ENCODE measurements at regions not wholly inside any gene's neighbourhood (a gene's known extent, or its start where the extent isn't known, plus 50 kb on each side); places are given as distances from the start of the nearest gene placed in this dataset.
A peak's percentile ranks its signal among the peaks of the same experiment; 100 is the strongest.

DNA sequence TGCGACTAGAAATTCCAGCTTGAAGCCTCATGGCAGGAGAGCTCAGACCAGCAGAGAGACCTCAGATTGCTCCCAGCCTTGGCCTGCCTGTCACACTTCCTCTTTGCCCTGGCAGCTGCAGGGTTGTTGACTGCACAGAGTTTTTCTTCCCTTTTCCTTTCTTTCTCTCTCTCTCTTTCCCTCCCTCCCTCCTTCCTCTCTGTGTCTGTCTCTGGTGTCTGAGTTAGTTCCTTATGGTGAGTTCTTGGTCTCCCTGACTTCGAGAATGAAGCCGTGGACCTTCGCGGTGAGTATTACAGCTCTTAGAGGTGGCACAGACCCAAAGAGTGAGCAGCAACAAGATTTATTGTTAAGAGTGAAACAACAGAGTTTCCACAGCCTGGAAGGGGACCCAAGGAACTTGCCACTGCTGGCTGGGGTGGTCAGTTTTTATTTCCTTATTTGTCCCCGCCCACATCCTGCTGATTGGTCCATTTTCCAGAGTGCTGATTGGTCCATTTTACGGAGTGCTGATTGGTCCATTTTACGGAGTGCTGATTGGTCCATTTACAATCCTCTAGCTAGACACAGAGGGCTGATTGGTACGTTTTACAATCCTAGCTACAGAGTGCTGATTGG lies 266.3 kb downstream of the RPS24 start:
- ChIA-PET CTCF (no interaction called here), POLR2A (no interaction called here)
- TF ChIP-seq ZNF384 (IDR thresholded peaks at IDR 0.05) (no peak), ELF4 (IDR thresholded peaks at IDR 0.05) (no peak), LEF1 (IDR thresholded peaks at IDR 0.05; ENCODE audit: borderline replicate concordance) (no peak), HDGF (IDR thresholded peaks at IDR 0.05; ENCODE audit: borderline replicate concordance) (no peak)
- DNase-seq (ENCODE audit: extremely low spot score): no peak

DNA sequence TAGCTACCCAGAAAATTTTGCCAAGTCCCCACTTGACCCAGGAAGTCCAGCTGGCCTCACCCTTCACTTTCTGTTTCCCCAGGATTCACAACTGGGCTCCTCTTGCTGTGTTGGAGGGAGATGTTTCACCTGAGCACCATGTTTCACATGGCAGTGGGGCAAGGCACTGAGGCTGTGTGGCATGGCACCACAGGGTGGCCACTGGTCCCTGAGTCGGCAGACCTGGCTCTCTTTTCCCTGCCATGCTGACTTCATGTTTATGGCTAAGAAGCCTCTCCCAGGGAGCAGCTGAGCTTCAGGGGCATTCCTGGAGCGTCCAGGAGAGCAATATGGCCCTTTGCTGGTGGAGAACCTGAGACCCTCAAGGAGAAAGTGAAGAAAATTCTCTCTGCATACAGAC lies 266.9 kb downstream of the RPS24 start:
- no peak for TF ChIP-seq TARDBP (IDR thresholded peaks at IDR 0.05)
- no peak for TF ChIP-seq LEF1 (IDR thresholded peaks at IDR 0.05; ENCODE audit: borderline replicate concordance)
- ChIA-PET CTCF (no interaction called here), POLR2A (no interaction called here)
- DNase-seq (ENCODE audit: extremely low spot score): no peak

DNA sequence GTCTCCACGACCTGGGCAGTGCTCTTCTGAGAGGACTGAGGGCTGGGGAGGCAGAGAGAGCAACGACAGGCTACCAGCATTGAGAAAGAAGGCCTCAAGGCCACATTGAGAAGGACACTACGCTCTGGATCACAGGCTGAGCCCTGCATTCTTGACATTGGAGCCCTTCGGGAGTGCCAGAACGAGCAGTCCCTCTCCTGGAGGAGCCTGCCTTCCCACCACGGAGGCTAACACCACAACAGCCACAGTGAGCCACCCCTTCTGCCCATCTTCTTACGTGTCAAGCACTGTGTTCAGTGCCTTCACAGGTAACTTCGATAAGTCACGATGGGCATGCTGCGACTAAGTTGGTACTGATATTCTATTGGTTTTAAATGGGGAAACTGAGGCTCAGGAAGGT lies 267.8 kb downstream of the RPS24 start:
- POLR2A ChIA-PET: interaction anchor here (1.0 kb wide), 1 partner anchor 66 kb away, joined by 3 read pairs; no protein-coding TSS in a partner anchor

DNA sequence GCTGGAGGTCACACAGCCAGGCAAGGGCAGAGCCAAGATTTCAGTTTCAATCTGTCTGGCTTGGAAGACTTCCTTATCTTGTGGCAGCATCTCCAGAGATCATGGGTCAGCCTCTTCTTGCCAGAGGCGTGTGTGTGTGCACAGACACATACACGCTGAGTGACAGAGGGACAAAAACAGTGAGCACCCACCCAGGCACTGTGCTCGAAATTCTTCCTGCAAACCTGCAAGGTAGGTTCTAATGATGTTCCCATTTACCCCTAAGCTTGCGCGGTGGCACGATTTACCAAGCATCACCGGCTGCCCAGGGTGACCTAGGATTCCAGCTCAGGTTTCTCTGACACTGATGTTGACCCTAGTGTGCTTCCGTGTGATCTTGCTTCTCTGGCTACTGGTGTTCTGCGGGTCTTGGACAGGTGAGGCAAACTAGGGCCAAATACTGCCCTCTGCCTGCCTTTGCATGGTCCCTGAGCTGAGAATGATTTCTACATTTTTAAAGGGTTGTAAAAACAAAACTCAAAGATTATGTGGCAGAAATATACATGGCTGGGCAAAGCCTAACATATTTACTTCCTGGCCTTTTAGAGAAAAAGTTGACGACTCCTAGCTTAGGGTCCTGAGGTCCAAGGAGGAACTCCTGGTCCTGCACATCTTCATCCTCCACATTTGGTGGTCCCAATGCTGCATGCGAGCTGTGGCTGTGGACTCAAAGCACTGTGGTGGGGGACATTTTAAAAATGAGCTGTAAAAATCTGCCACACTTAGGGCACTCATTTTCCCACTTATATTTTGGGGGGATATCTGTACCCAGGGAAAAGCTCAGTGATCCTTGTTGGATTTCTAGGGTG lies 268.5 kb downstream of the RPS24 start:
- POLR2A ChIA-PET: interaction anchor here (0.6 to 1.0 kb wide), 3 partner anchors 9 to 67 kb away, joined by 3 read pairs; no protein-coding TSS in a partner anchor
- TF ChIP-seq HDGF (IDR thresholded peaks at IDR 0.05; ENCODE audit: borderline replicate concordance) (no peak), ARNT (IDR thresholded peaks at IDR 0.05) (no peak), FOXM1 (IDR thresholded peaks at IDR 0.05; ENCODE audit: borderline replicate concordance) (no peak), SUZ12 (IDR thresholded peaks at IDR 0.05) (no peak), SP1 (IDR thresholded peaks at IDR 0.05) (no peak), L3MBTL2 (conservative IDR thresholded peaks at IDR 0.05) (no peak), LEF1 (IDR thresholded peaks at IDR 0.05; ENCODE audit: borderline replicate concordance) (no peak), BHLHE40 (IDR thresholded peaks at IDR 0.05; ENCODE audit: borderline replicate concordance) (no peak), CTBP1 (IDR thresholded peaks at IDR 0.05; ENCODE audit: borderline replicate concordance) (no peak), TARDBP (IDR thresholded peaks at IDR 0.05) (no peak), FOXK2 (IDR thresholded peaks at IDR 0.05) (no peak), ZNF384 (IDR thresholded peaks at IDR 0.05) (no peak), ELF4 (IDR thresholded peaks at IDR 0.05) (no peak), FOXA1 (IDR thresholded peaks at IDR 0.05) (no peak), NFRKB (IDR thresholded peaks at IDR 0.05) (no peak)
- TF ChIP-seq, protein P1, sequence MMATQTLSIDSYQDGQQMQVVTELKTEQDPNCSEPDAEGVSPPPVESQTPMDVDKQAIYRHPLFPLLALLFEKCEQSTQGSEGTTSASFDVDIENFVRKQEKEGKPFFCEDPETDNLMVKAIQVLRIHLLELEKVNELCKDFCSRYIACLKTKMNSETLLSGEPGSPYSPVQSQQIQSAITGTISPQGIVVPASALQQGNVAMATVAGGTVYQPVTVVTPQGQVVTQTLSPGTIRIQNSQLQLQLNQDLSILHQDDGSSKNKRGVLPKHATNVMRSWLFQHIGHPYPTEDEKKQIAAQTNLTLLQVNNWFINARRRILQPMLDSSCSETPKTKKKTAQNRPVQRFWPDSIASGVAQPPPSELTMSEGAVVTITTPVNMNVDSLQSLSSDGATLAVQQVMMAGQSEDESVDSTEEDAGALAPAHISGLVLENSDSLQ (IDR thresholded peaks at IDR 0.05): no peak
- CTCF ChIA-PET: interaction anchor here (0.6 to 0.8 kb wide), 2 partner anchors 255 to 454 kb away, joined by 3 to 6 read pairs; no protein-coding TSS in a partner anchor
- no peak for DNase-seq (ENCODE audit: extremely low spot score)

More for the DNA sequence above, 267.8 kb downstream of the RPS24 start:
- CTCF ChIA-PET: interaction anchor here (0.6 kb wide), 1 partner anchor 455 kb away, joined by 6 read pairs; no protein-coding TSS in a partner anchor
- no peak for DNase-seq (ENCODE audit: extremely low spot score)
- TF ChIP-seq CTBP1 (IDR thresholded peaks at IDR 0.05; ENCODE audit: borderline replicate concordance) (no peak), TARDBP (IDR thresholded peaks at IDR 0.05) (no peak)

DNA sequence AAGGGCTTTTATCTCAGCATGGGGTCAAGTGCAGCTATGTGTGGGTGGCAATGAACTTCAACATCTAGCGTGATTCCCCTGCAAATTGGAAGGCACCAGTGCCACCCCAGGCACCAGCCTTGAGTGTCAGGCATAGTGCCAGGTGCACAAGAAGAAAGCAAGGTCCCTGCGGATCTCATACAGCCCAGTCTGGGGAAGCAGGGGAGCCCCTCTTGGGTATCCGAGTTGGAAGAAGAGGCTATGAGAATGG lies 269.0 kb downstream of the RPS24 start:
- CTCF ChIA-PET: interaction anchor here (0.8 kb wide), 1 partner anchor 255 kb away, joined by 3 read pairs; no protein-coding TSS in a partner anchor
- POLR2A ChIA-PET: interaction anchor here (0.6 to 1.0 kb wide), 2 partner anchors 10 to 68 kb away, joined by 3 read pairs; no protein-coding TSS in a partner anchor
- DNase-seq (ENCODE audit: extremely low spot score): no peak
- no peak for TF ChIP-seq NFRKB (IDR thresholded peaks at IDR 0.05)
- no peak for TF ChIP-seq ZNF384 (IDR thresholded peaks at IDR 0.05)
- TF ChIP-seq FOXM1 (IDR thresholded peaks at IDR 0.05; ENCODE audit: borderline replicate concordance): no peak
- TF ChIP-seq ARNT (IDR thresholded peaks at IDR 0.05): no peak
- no peak for TF ChIP-seq FOXA1 (IDR thresholded peaks at IDR 0.05)
- no peak for TF ChIP-seq L3MBTL2 (conservative IDR thresholded peaks at IDR 0.05)
- TF ChIP-seq, protein P1 (IDR thresholded peaks at IDR 0.05): no peak
- TF ChIP-seq LEF1 (IDR thresholded peaks at IDR 0.05; ENCODE audit: borderline replicate concordance): no peak
- no peak for TF ChIP-seq SP1 (IDR thresholded peaks at IDR 0.05)
- no peak for TF ChIP-seq SUZ12 (IDR thresholded peaks at IDR 0.05)
- no peak for TF ChIP-seq TARDBP (IDR thresholded peaks at IDR 0.05)
- TF ChIP-seq BHLHE40 (IDR thresholded peaks at IDR 0.05; ENCODE audit: borderline replicate concordance): no peak
- TF ChIP-seq ELF4 (IDR thresholded peaks at IDR 0.05): no peak
- TF ChIP-seq HDGF (IDR thresholded peaks at IDR 0.05; ENCODE audit: borderline replicate concordance): no peak
- TF ChIP-seq CTBP1 (IDR thresholded peaks at IDR 0.05; ENCODE audit: borderline replicate concordance): no peak
- no peak for TF ChIP-seq FOXK2 (IDR thresholded peaks at IDR 0.05)

DNA sequence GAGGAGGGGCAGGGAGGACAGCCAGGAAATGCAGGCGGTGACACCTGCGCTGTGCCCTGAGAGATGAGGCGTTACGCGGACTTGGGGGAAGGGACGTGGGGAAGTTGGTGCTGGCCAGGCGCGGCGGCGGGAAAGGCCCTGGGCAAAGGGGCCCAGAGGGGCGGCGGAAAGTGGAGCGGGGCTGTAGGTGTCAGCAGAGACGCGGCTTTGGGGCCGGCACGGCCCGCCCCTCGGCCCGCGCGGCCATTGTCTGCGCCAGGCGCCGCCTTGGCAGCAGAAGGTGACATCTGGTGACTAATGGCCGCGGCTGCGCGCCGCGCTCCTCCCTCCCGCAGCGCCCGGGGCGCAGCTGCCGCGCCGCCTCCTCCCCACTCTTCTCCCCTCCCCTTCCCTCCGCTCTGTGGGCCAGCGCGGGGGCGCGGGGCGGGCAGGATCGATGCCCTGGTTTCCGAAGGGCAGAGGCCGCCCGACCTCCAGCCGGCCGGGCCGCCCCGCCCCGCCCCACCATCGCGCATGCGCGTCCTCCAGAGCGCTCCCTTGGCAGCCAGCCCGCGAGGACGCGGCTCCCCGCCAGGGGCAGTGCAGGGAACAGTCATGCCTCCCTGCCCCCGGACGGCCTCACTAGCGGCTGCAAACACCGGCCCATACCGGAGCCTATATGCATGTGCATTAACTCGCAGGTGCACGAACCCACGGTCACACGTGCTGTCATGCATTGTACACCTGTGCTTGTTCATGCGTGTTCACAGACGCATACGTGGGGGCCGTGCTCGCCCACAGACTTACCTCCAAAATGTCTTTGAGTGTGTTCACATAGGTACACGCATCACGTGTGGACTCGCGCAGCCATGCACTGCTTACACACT lies 269.6 kb downstream of the RPS24 start:
- ChIA-PET CTCF (interaction anchor here (0.8 kb wide), 1 partner anchor 256 kb away, joined by 3 read pairs; no protein-coding TSS in a partner anchor), POLR2A (no interaction called here)
- DNase-seq (ENCODE audit: extremely low spot score): peak; percentile 98
- 0 out of 2 replicates have a peak, but pooled peaks have one; percentile 22 for TF ChIP-seq CTBP1 (IDR thresholded peaks at IDR 0.05; ENCODE audit: borderline replicate concordance)
- TF ChIP-seq, protein P1 (IDR thresholded peaks at IDR 0.05): peak; percentile 93
- no peak for TF ChIP-seq TARDBP (IDR thresholded peaks at IDR 0.05)
- no peak for TF ChIP-seq HDGF (IDR thresholded peaks at IDR 0.05; ENCODE audit: borderline replicate concordance)

Data from HEK293T (cell line).